RWPE2 (cell line): ENCODE measurements at regions not wholly inside any gene's neighbourhood (a gene's known extent, or its start where the extent isn't known, plus 50 kb on each side); places are given as distances from the start of the nearest gene placed in this dataset.

Experiments used
- ATAC-seq: fragments of 200-7000 bp; cut with Tn5 transposase; 3 replicates; pipeline ENCODE4 v1.9.1; 2021; ENCODE audit warnings: low read depth
- DNase-seq: peaks from one replicate; pipeline ENCODE4 v3.0.0-alpha.2; 2020; ENCODE audit warnings: low spot score
- H3K27ac ChIP-seq: fragments of 450-650 bp; 2 replicates; pipeline ENCODE4 v1.5.1; 2017; ENCODE audit warnings: mild to moderate bottlenecking; ENCODE audit not compliant: poor library complexity, severe bottlenecking
- H3K27me3 ChIP-seq: fragments of 250-450 bp; sonication (Bioruptor Pico); 2 replicates; pipeline ENCODE4 v1.5.1; 2021; ENCODE audit warnings: mild to moderate bottlenecking, moderate library complexity; ENCODE audit not compliant: insufficient read depth, poor library complexity, severe bottlenecking
- H3K36me3 ChIP-seq: fragments of 250-450 bp; sonication (Bioruptor Pico); 2 replicates; pipeline ENCODE4 v1.5.1; 2020; ENCODE audit warnings: low read depth, mild to moderate bottlenecking, moderate library complexity
- H3K4me1 ChIP-seq: fragments of 250-450 bp; sonication (Bioruptor Pico); 2 replicates; pipeline ENCODE4 v1.5.1; 2021; ENCODE audit warnings: mild to moderate bottlenecking, moderate library complexity; ENCODE audit not compliant: insufficient read depth, poor library complexity, severe bottlenecking
- H3K4me3 ChIP-seq: fragments of 250-450 bp; sonication (Bioruptor Pico); 2 replicates; pipeline ENCODE4 v1.5.1; 2021; ENCODE audit warnings: mild to moderate bottlenecking, moderate library complexity; ENCODE audit not compliant: severe bottlenecking
- H3K9me3 ChIP-seq: fragments of 250-450 bp; sonication (Bioruptor Pico); 2 replicates; pipeline ENCODE4 v1.5.1; 2021; ENCODE audit warnings: mild to moderate bottlenecking, moderate library complexity; ENCODE audit not compliant: severe bottlenecking
- CTCF ChIP-seq: fragments of 450-650 bp; IDR thresholded peaks from one replicate; pipeline ENCODE4 v1.5.1; 2017; ENCODE audit warnings: mild to moderate bottlenecking, moderate library complexity; ENCODE audit not compliant: poor library complexity, severe bottlenecking

GRCh38 chr4:45668128-45668527 lies 455.7 kb downstream of the GABRG1 start:
- H3K4me3 ChIP-seq, result no peak overlapping the region
- H3K27ac ChIP-seq, result no peak overlapping the region
- TF ChIP-seq CTCF, result no peak
- no peak for ATAC-seq
- no peaks in the 10 kb centered on the region for H3K36me3 ChIP-seq
- DNase-seq, result no peak
- H3K4me1 ChIP-seq, result no peaks in the 10 kb centered on the region
- H3K9me3 ChIP-seq, result no peaks in the 10 kb centered on the region
- H3K27me3 ChIP-seq, result no peaks in the 10 kb centered on the region

GRCh38 chr4:45663628-45664081 lies 460.2 kb downstream of the GABRG1 start:
- no peak overlapping the region for H3K4me3 ChIP-seq
- no peak for DNase-seq
- TF ChIP-seq CTCF, result no peak
- no peaks in the 10 kb centered on the region for H3K27me3 ChIP-seq
- no peak for ATAC-seq
- H3K4me1 ChIP-seq, result no peaks in the 10 kb centered on the region
- H3K9me3 ChIP-seq, result no peaks in the 10 kb centered on the region
- no peak overlapping the region for H3K27ac ChIP-seq
- H3K36me3 ChIP-seq, result no peaks in the 10 kb centered on the region

- ATAC-seq (peak; percentile 98), DNase-seq (peak; percentile 58)
- no peaks in the 10 kb centered on the region for H3K9me3 ChIP-seq
- no peaks in the 10 kb centered on the region for H3K36me3 ChIP-seq
- no peak overlapping the region for H3K27ac ChIP-seq
- no peak overlapping the region for H3K4me3 ChIP-seq
- no peak for TF ChIP-seq CTCF
- no peaks in the 10 kb centered on the region for H3K4me1 ChIP-seq
- no peaks in the 10 kb centered on the region for H3K27me3 ChIP-seq
Observed at GRCh38 chr4:45663003-45663402, 460.9 kb downstream of the GABRG1 start.

- Histone ChIP-seq H3K4me3 (no peak overlapping the region), H3K9me3 (no peaks in the 10 kb centered on the region), H3K4me1 (no peaks in the 10 kb centered on the region), H3K36me3 (no peaks in the 10 kb centered on the region), H3K27ac (no peak overlapping the region), H3K27me3 (no peaks in the 10 kb centered on the region)
- ATAC-seq, result no peak
- TF ChIP-seq CTCF, result no peak
- DNase-seq, result no peak
Observed at GRCh38 chr4:45661893-45662292, 462.0 kb downstream of the GABRG1 start.

- ATAC-seq (no peak), DNase-seq (no peak)
- Histone ChIP-seq H3K27ac (no peak overlapping the region), H3K4me1 (no peaks in the 10 kb centered on the region), H3K27me3 (peaks cover 4% of the 10 kb centered on the region), H3K9me3 (no peaks in the 10 kb centered on the region), H3K36me3 (no peaks in the 10 kb centered on the region), H3K4me3 (no peak overlapping the region)
- TF ChIP-seq CTCF, result no peak
Observed at GRCh38 chr4:45650545-45650944, 473.3 kb downstream of the GABRG1 start.
